GM12878 (cell line): ENCODE measurements at regions not wholly inside any gene's neighbourhood (a gene's known extent, or its start where the extent isn't known, plus 50 kb on each side); places are given as distances from the start of the nearest gene placed in this dataset.
A peak's percentile ranks its signal among the peaks of the same experiment; 100 is the strongest.

Experiments used
- ATAC-seq: fragments of 200-7000 bp; cut with Tn5 transposase; 3 replicates; pipeline ENCODE4 v1.9.1; 2020; ENCODE audit warnings: mild to moderate bottlenecking, moderate library complexity
- BruUV-seq: library from RNA; stranded (reverse); fragments of 400-500 nt; replicated peaks from 2 replicates; lab custom pipeline; 2021; lab: Mats Ljungman, UMichigan
- CTCF ChIA-PET: fragments of 300-600 bp; sonication (Branson Sonifier 250); formaldehyde crosslinking; extraction: SDS; loops from one replicate; lab custom pipeline; 2021; ENCODE audit warnings: inconsistent platforms; lab: Yijun Ruan, JAX
- POLR2A ChIA-PET: fragments of 350-600 bp; formaldehyde crosslinking; extraction: SDS; loops from one replicate; lab custom pipeline; 2021; ENCODE audit warnings: inconsistent platforms; lab: Charles Lee
- RAD21 ChIA-PET: fragments of 300-600 bp; sonication (Branson Sonifier 250); formaldehyde crosslinking; loops from one replicate; lab custom pipeline; 2023; ENCODE audit warnings: antibody characterized with exemption; ENCODE audit not compliant: unreplicated experiment; lab: Charles Lee
- SMC1A ChIA-PET: fragments of 300-600 bp; sonication (Branson Sonifier 250); formaldehyde crosslinking; loops from one replicate; lab custom pipeline; 2023; ENCODE audit not compliant: unreplicated experiment, uncharacterized antibody; lab: Charles Lee
- DNase-seq: peaks from one replicate; pipeline ENCODE4 v3.0.0-alpha.2; 2011; ENCODE audit warnings: low read depth, low spot score
- FAIRE-seq: peaks from 3 replicates; lab custom pipeline; 2011; peaks lifted over from hg19 to GRCh38; lab: Jason Lieb, UNC
- H2AFZ ChIP-seq: 2 replicates; pipeline ENCODE4 v1.6.0; 2011; ENCODE audit warnings: low read depth, low read length, control low read depth; ENCODE audit not compliant: control insufficient read depth
- H3K27ac ChIP-seq: 2 replicates; pipeline ENCODE4 v1.5.1; 2011; ENCODE audit warnings: control low read depth; ENCODE audit not compliant: control insufficient read depth, insufficient read depth
- H3K27me3 ChIP-seq, 2 experiments: replicated peaks in 1 of 2; 2 replicates each; pipeline versions ENCODE4 v1.6.0 to v1.6.1; 2011; ENCODE audit warnings: low read length in 1 of 2; ENCODE audit not compliant: control insufficient read depth in 2 of 2, insufficient read depth in 2 of 2
- H3K36me3 ChIP-seq, 2 experiments: 2 replicates each; pipeline ENCODE4 v1.5.1; 2011; ENCODE audit warnings: low read length in 1 of 2; ENCODE audit not compliant: control insufficient read depth in 2 of 2, insufficient read depth in 2 of 2
- H3K4me1 ChIP-seq: 2 replicates; pipeline ENCODE4 v1.6.1; 2011; ENCODE audit warnings: mild to moderate bottlenecking, low read length, moderate library complexity, mixed read lengths; ENCODE audit not compliant: control insufficient read depth, insufficient read depth
- H3K4me2 ChIP-seq: 2 replicates; pipeline ENCODE4 v1.6.0; 2011; ENCODE audit warnings: control low read depth; ENCODE audit not compliant: control insufficient read depth, insufficient read depth
- H3K4me3 ChIP-seq: fragments of 200-600 bp; sonication (generic); 2 replicates; pipeline ENCODE4 v1.5.1; 2016
- H3K79me2 ChIP-seq: 2 replicates; pipeline ENCODE4 v1.6.0; 2011; ENCODE audit warnings: low read length; ENCODE audit not compliant: control insufficient read depth, insufficient read depth
- H3K9ac ChIP-seq: 2 replicates; pipeline ENCODE4 v1.8.0; 2011; ENCODE audit warnings: low read length, control low read depth, mixed read lengths; ENCODE audit not compliant: control insufficient read depth, insufficient read depth
- H3K9me3 ChIP-seq: replicated peaks from 3 replicates; pipeline ENCODE4 v1.5.1; 2011; ENCODE audit warnings: mild to moderate bottlenecking, low read length; ENCODE audit not compliant: control insufficient read depth, insufficient read depth
- H4K20me1 ChIP-seq: 2 replicates; pipeline ENCODE4 v1.6.0; 2011; ENCODE audit not compliant: control insufficient read depth, insufficient read depth
- ATF7 ChIP-seq: fragments of 450-650 bp; IDR thresholded peaks from 2 replicates; pipeline ENCODE4 v1.6.1; 2016; ENCODE audit warnings: low read depth, mild to moderate bottlenecking
- BCL3 ChIP-seq: IDR thresholded peaks from 2 replicates; pipeline ENCODE4 v1.6.1; 2011; ENCODE audit warnings: borderline replicate concordance, low read depth, mild to moderate bottlenecking, moderate library complexity, low read length; ENCODE audit not compliant: insufficient read depth, poor library complexity, severe bottlenecking
- CBX3 ChIP-seq: fragments of 200-600 bp; sonication (generic); IDR thresholded peaks from 2 replicates; pipeline ENCODE4 v1.6.1; 2016; ENCODE audit warnings: low read depth, borderline replicate concordance
- CHD1 ChIP-seq: IDR thresholded peaks from 2 replicates; pipeline ENCODE4 v1.6.1; 2012; ENCODE audit warnings: low read depth, low read length, improper control_type of control experiment
- E4F1 ChIP-seq: fragments of 450-650 bp; IDR thresholded peaks from 2 replicates; pipeline ENCODE4 v1.6.1; 2018; ENCODE audit warnings: borderline replicate concordance, mild to moderate bottlenecking; ENCODE audit not compliant: partially characterized antibody
- HDAC6 ChIP-seq: fragments of 200-600 bp; sonication (generic); IDR thresholded peaks from one replicate; pipeline ENCODE4 v1.8.0; 2017; ENCODE audit warnings: antibody characterized with exemption; ENCODE audit not compliant: unreplicated experiment
- JUNB ChIP-seq: IDR thresholded peaks from 2 replicates; pipeline ENCODE4 v1.6.1; 2016; ENCODE audit warnings: antibody characterized with exemption, mild to moderate bottlenecking
- NBN ChIP-seq: fragments of 450-650 bp; IDR thresholded peaks from 2 replicates; pipeline ENCODE4 v1.6.1; 2016
- NR2F1 ChIP-seq: fragments of 450-650 bp; conservative IDR thresholded peaks from 2 replicates; pipeline ENCODE4 v1.6.1; 2017; ENCODE audit warnings: mild to moderate bottlenecking
- RAD51 ChIP-seq: fragments of 450-650 bp; IDR thresholded peaks from 2 replicates; pipeline ENCODE4 v1.6.1; 2016; ENCODE audit warnings: moderate library complexity, mild to moderate bottlenecking, inconsistent platforms
- WGBS: methylation state at CpG from one replicate; pipeline ENCODE4 v1.1.6; 2016; ENCODE audit warnings: low lambda C conversion rate; ENCODE audit not compliant: insufficient replicate concordance, insufficient coverage; ENCODE audit errors: missing lambda C conversion rate; 5-methylcytosine and 5-hydroxymethylcytosine counted together
- in situ Hi-C: fragments of 300-500 bp; cut with MboI; formaldehyde crosslinking; loops from 9 replicates; pipeline ENCODE4 v1.14.3; 2018; ENCODE audit warnings: mixed read lengths
- intact Hi-C: fragments of 100-400 bp; cut with micrococcal nuclease; formaldehyde crosslinking; loops from one replicate; pipeline ENCODE4 v1.14.2; 2022; ENCODE audit not compliant: unreplicated experiment

- no peak overlapping the region for H3K27ac ChIP-seq
- TF ChIP-seq NBN (no peak), BCL3 (no peak), HDAC6 (no peak), RAD51 (0 out of 2 replicates have a peak, but pooled peaks have one; percentile 25)
- H3K4me2 ChIP-seq = no peak overlapping the region
- ATAC-seq = peak; percentile 65
- ChIA-PET CTCF (interaction anchor here (1.0 kb wide), 1 partner anchor 592 kb away, joined by 3 read pairs; no protein-coding TSS in a partner anchor), POLR2A (no interaction called here), SMC1A (interaction anchor here (1.1 kb wide), 1 partner anchor 423 kb away, joined by 4 read pairs; no protein-coding TSS in a partner anchor), RAD21 (no interaction called here)
- no peak for FAIRE-seq
- H3K4me3 ChIP-seq = no peak overlapping the region
- H3K27me3 ChIP-seq = no peaks in the 10 kb centered on the region
- peak overlapping the region; percentile 31; the same call in 1 of the 2 replicates for H2AFZ ChIP-seq
- intact Hi-C loops = no loop called here
- in situ Hi-C loops = no loop called here
- H3K9me3 ChIP-seq = no peaks in the 10 kb centered on the region; the same call in 2 of the 3 replicates
- no peaks in the 10 kb centered on the region for H3K79me2 ChIP-seq
- WGBS = 33% methylated on average over 6 of the region's 6 CpGs
- peaks cover 9% of the 10 kb centered on the region for H3K4me1 ChIP-seq
- H4K20me1 ChIP-seq = no peaks in the 10 kb centered on the region
- DNase-seq = no peak
- no TSS peak for BruUV-seq
- no peaks in the 10 kb centered on the region for H3K36me3 ChIP-seq
- H3K9ac ChIP-seq = no peak overlapping the region
Measured at GRCh38 chr13:48156466-48156865, 61.6 kb upstream of the MED4 start.

- SMC1A ChIA-PET = interaction anchor here (0.6 to 1.1 kb wide), 3 partner anchors 424 to 1108 kb away, joined by 3 to 4 read pairs (median 3); no protein-coding TSS in a partner anchor
- no peak overlapping the region for H2AFZ ChIP-seq
- in situ Hi-C loops = no loop called here
- POLR2A ChIA-PET = no interaction called here
- no peak overlapping the region for H3K4me3 ChIP-seq
- TF ChIP-seq E4F1 (no peak), JUNB (0 out of 2 replicates have a peak, but pooled peaks have one; percentile 12), NR2F1 (no peak), CBX3 (no peak), CHD1 (no peak), ATF7 (0 out of 2 replicates have a peak, but pooled peaks have one; percentile 31)
- TF ChIP-seq, all 136 proteins: peak for 2
- no TSS peak for BruUV-seq
- 0 out of 2 replicates have a peak overlapping the region, but pooled peaks have one; percentile 13 for H3K4me2 ChIP-seq
- no peaks in the 10 kb centered on the region for H3K79me2 ChIP-seq
- H3K27me3 ChIP-seq = no peaks in the 10 kb centered on the region
- WGBS = 2% methylated on average over 2 of the region's 2 CpGs
- ChIA-PET RAD21 (interaction anchor here (0.5 kb wide), 1 partner anchor 14 kb away, joined by 3 read pairs; no protein-coding TSS in a partner anchor), CTCF (interaction anchor here (1.0 kb wide), 1 partner anchor 592 kb away, joined by 3 read pairs; no protein-coding TSS in a partner anchor)
- H4K20me1 ChIP-seq = no peaks in the 10 kb centered on the region
- H3K9me3 ChIP-seq = no peaks in the 10 kb centered on the region; the same call in 2 of the 3 replicates
- DNase-seq (peak; percentile 24), ATAC-seq (peak; percentile 74), FAIRE-seq (no peak)
- H3K4me1 ChIP-seq = peaks cover 9% of the 10 kb centered on the region
- no peak overlapping the region for H3K27ac ChIP-seq
- no peaks in the 10 kb centered on the region for H3K36me3 ChIP-seq
- H3K9ac ChIP-seq = no peak overlapping the region
- intact Hi-C loops = no loop called here
Measured at GRCh38 chr13:48155848-48156247, 60.9 kb upstream of the MED4 start.
